ENCODE measurements at regions not wholly inside any gene's neighbourhood (a gene's known extent, or its start where the extent isn't known, plus 50 kb on each side); places are given as distances from the start of the nearest gene placed in this dataset.
"Not testable (repeated sequence)": the region's sequence is repeated elsewhere in the genome, so short reads cannot be mapped to it uniquely, and the experiment has no call there.

- not testable (repeated sequence) for H3K4me1 ChIP-seq (ENCODE audit: control insufficient read depth in 3 of 3, insufficient read depth in 3 of 3, low read length in 3 of 3); H3K4me3 ChIP-seq (ENCODE audit: low read length in 3 of 3); H3K27ac ChIP-seq (ENCODE audit: low read depth, low read length); H3K36me3 ChIP-seq (ENCODE audit: control insufficient read depth in 3 of 3, insufficient read depth in 3 of 3, low read length in 3 of 3); H3K9me3 ChIP-seq (ENCODE audit: control insufficient read depth in 3 of 3, low read length in 3 of 3); H3K9ac ChIP-seq (ENCODE audit: low read depth in 1 of 3, low read length in 3 of 3); H3K27me3 ChIP-seq (ENCODE audit: control insufficient read depth in 3 of 3, insufficient read depth in 3 of 3, low read length in 3 of 3)
These were observed 96.6 kb upstream of the AKAP13 start for GRCh38 chr15:85283815-85284214.

- Histone ChIP-seq H3K27ac (ENCODE audit: low read depth, low read length) (no peak overlapping the region), H3K9ac (ENCODE audit: low read depth in 1 of 3, low read length in 3 of 3) (no peak overlapping the region), H3K36me3 (ENCODE audit: control insufficient read depth in 3 of 3, insufficient read depth in 3 of 3, low read length in 3 of 3) (no peaks in the 10 kb centered on the region), H3K9me3 (ENCODE audit: control insufficient read depth in 3 of 3, low read length in 3 of 3) (no peaks in the 10 kb centered on the region), H3K4me1 (ENCODE audit: control insufficient read depth in 3 of 3, insufficient read depth in 3 of 3, low read length in 3 of 3) (peaks cover 0 to 2% (median 0%) of the 10 kb centered on the region in 3 donors), H3K27me3 (ENCODE audit: control insufficient read depth in 3 of 3, insufficient read depth in 3 of 3, low read length in 3 of 3) (no peaks in the 10 kb centered on the region), H3K4me3 (ENCODE audit: low read length in 3 of 3) (no peak overlapping the region)
These were observed 95.9 kb upstream of the AKAP13 start for GRCh38 chr15:85284497-85284896.

- H3K4me3 ChIP-seq (ENCODE audit: low read length in 3 of 3), result no peak overlapping the region
- peaks cover 0 to 3% (median 0%) of the 10 kb centered on the region in 3 donors for H3K4me1 ChIP-seq (ENCODE audit: control insufficient read depth in 3 of 3, insufficient read depth in 3 of 3, low read length in 3 of 3)
- no peak overlapping the region for H3K9ac ChIP-seq (ENCODE audit: low read depth in 1 of 3, low read length in 3 of 3)
- no peaks in the 10 kb centered on the region for H3K27me3 ChIP-seq (ENCODE audit: control insufficient read depth in 3 of 3, insufficient read depth in 3 of 3, low read length in 3 of 3)
- no peaks in the 10 kb centered on the region for H3K36me3 ChIP-seq (ENCODE audit: control insufficient read depth in 3 of 3, insufficient read depth in 3 of 3, low read length in 3 of 3)
- no peak overlapping the region for H3K27ac ChIP-seq (ENCODE audit: low read depth, low read length)
- H3K9me3 ChIP-seq (ENCODE audit: control insufficient read depth in 3 of 3, low read length in 3 of 3), result no peaks in the 10 kb centered on the region
These were observed 90.6 kb upstream of the AKAP13 start for GRCh38 chr15:85289677-85290365.

- not testable (repeated sequence) for H3K36me3 ChIP-seq (ENCODE audit: control insufficient read depth in 3 of 3, insufficient read depth in 3 of 3, low read length in 3 of 3); H3K9me3 ChIP-seq (ENCODE audit: control insufficient read depth in 3 of 3, low read length in 3 of 3); H3K27ac ChIP-seq (ENCODE audit: low read depth, low read length); H3K27me3 ChIP-seq (ENCODE audit: control insufficient read depth in 3 of 3, insufficient read depth in 3 of 3, low read length in 3 of 3); H3K4me1 ChIP-seq (ENCODE audit: control insufficient read depth in 3 of 3, insufficient read depth in 3 of 3, low read length in 3 of 3); H3K9ac ChIP-seq (ENCODE audit: low read depth in 1 of 3, low read length in 3 of 3); H3K4me3 ChIP-seq (ENCODE audit: low read length in 3 of 3)
These were observed 87.8 kb upstream of the AKAP13 start for GRCh38 chr15:85292583-85292982.

- Histone ChIP-seq H3K27ac (ENCODE audit: low read depth, low read length) (no peak overlapping the region), H3K27me3 (ENCODE audit: control insufficient read depth in 3 of 3, insufficient read depth in 3 of 3, low read length in 3 of 3) (no peaks in the 10 kb centered on the region), H3K4me3 (ENCODE audit: low read length in 3 of 3) (peak overlapping the region; percentile 58 to 76 (median 67)), H3K4me1 (ENCODE audit: control insufficient read depth in 3 of 3, insufficient read depth in 3 of 3, low read length in 3 of 3) (peaks cover 0 to 2% (median 0%) of the 10 kb centered on the region in 3 donors), H3K9me3 (ENCODE audit: control insufficient read depth in 3 of 3, low read length in 3 of 3) (no peaks in the 10 kb centered on the region), H3K36me3 (ENCODE audit: control insufficient read depth in 3 of 3, insufficient read depth in 3 of 3, low read length in 3 of 3) (no peaks in the 10 kb centered on the region), H3K9ac (ENCODE audit: low read depth in 1 of 3, low read length in 3 of 3) (peak overlapping the region; percentile 39 to 75 (median 69))
These were observed 83.6 kb upstream of the AKAP13 start for GRCh38 chr15:85296615-85297402.

GRCh38 chr15:85297537-85297936 lies 82.9 kb upstream of the AKAP13 start:
- Histone ChIP-seq H3K36me3 (ENCODE audit: control insufficient read depth in 3 of 3, insufficient read depth in 3 of 3, low read length in 3 of 3) (no peaks in the 10 kb centered on the region), H3K9me3 (ENCODE audit: control insufficient read depth in 3 of 3, low read length in 3 of 3) (no peaks in the 10 kb centered on the region), H3K4me1 (ENCODE audit: control insufficient read depth in 3 of 3, insufficient read depth in 3 of 3, low read length in 3 of 3) (peaks cover 0 to 2% (median 0%) of the 10 kb centered on the region in 3 donors), H3K4me3 (ENCODE audit: low read length in 3 of 3) (no peak overlapping the region), H3K9ac (ENCODE audit: low read depth in 1 of 3, low read length in 3 of 3) (no peak overlapping the region), H3K27ac (ENCODE audit: low read depth, low read length) (no peak overlapping the region), H3K27me3 (ENCODE audit: control insufficient read depth in 3 of 3, insufficient read depth in 3 of 3, low read length in 3 of 3) (no peaks in the 10 kb centered on the region)

- Histone ChIP-seq H3K27ac (ENCODE audit: low read depth, low read length) (no peak overlapping the region), H3K27me3 (ENCODE audit: control insufficient read depth in 3 of 3, insufficient read depth in 3 of 3, low read length in 3 of 3) (no peaks in the 10 kb centered on the region), H3K4me3 (ENCODE audit: low read length in 3 of 3) (no peak overlapping the region), H3K9me3 (ENCODE audit: control insufficient read depth in 3 of 3, low read length in 3 of 3) (no peaks in the 10 kb centered on the region), H3K36me3 (ENCODE audit: control insufficient read depth in 3 of 3, insufficient read depth in 3 of 3, low read length in 3 of 3) (no peaks in the 10 kb centered on the region), H3K9ac (ENCODE audit: low read depth in 1 of 3, low read length in 3 of 3) (no peak overlapping the region), H3K4me1 (ENCODE audit: control insufficient read depth in 3 of 3, insufficient read depth in 3 of 3, low read length in 3 of 3) (peaks cover 0 to 2% (median 0%) of the 10 kb centered on the region in 3 donors)
These were observed 82.0 kb upstream of the AKAP13 start for GRCh38 chr15:85298366-85298765.

GRCh38 chr15:85298941-85299340 lies 81.5 kb upstream of the AKAP13 start:
- H3K27ac ChIP-seq (ENCODE audit: low read depth, low read length), result no peak overlapping the region
- no peaks in the 10 kb centered on the region for H3K36me3 ChIP-seq (ENCODE audit: control insufficient read depth in 3 of 3, insufficient read depth in 3 of 3, low read length in 3 of 3)
- H3K9ac ChIP-seq (ENCODE audit: low read depth in 1 of 3, low read length in 3 of 3), result no peak overlapping the region
- no peaks in the 10 kb centered on the region for H3K9me3 ChIP-seq (ENCODE audit: control insufficient read depth in 3 of 3, low read length in 3 of 3)
- H3K4me1 ChIP-seq (ENCODE audit: control insufficient read depth in 3 of 3, insufficient read depth in 3 of 3, low read length in 3 of 3), result peaks cover 0 to 2% (median 0%) of the 10 kb centered on the region in 3 donors
- H3K4me3 ChIP-seq (ENCODE audit: low read length in 3 of 3), result no peak overlapping the region
- no peaks in the 10 kb centered on the region for H3K27me3 ChIP-seq (ENCODE audit: control insufficient read depth in 3 of 3, insufficient read depth in 3 of 3, low read length in 3 of 3)

- Histone ChIP-seq H3K4me3 (ENCODE audit: low read length in 3 of 3) (no peak overlapping the region), H3K27ac (ENCODE audit: low read depth, low read length) (no peak overlapping the region), H3K36me3 (ENCODE audit: control insufficient read depth in 3 of 3, insufficient read depth in 3 of 3, low read length in 3 of 3) (no peaks in the 10 kb centered on the region), H3K9ac (ENCODE audit: low read depth in 1 of 3, low read length in 3 of 3) (no peak overlapping the region), H3K27me3 (ENCODE audit: control insufficient read depth in 3 of 3, insufficient read depth in 3 of 3, low read length in 3 of 3) (no peaks in the 10 kb centered on the region), H3K4me1 (ENCODE audit: control insufficient read depth in 3 of 3, insufficient read depth in 3 of 3, low read length in 3 of 3) (no peaks in the 10 kb centered on the region), H3K9me3 (ENCODE audit: control insufficient read depth in 3 of 3, low read length in 3 of 3) (no peaks in the 10 kb centered on the region)
These were observed 78.1 kb upstream of the AKAP13 start for GRCh38 chr15:85302271-85302670.

GRCh38 chr15:85305050-85305449 lies 75.4 kb upstream of the AKAP13 start:
- Histone ChIP-seq H3K36me3 (ENCODE audit: control insufficient read depth in 3 of 3, insufficient read depth in 3 of 3, low read length in 3 of 3) (no peaks in the 10 kb centered on the region), H3K9ac (ENCODE audit: low read depth in 1 of 3, low read length in 3 of 3) (no peak overlapping the region), H3K4me3 (ENCODE audit: low read length in 3 of 3) (no peak overlapping the region), H3K27me3 (ENCODE audit: control insufficient read depth in 3 of 3, insufficient read depth in 3 of 3, low read length in 3 of 3) (peaks cover 0 to 4% (median 0%) of the 10 kb centered on the region in 3 donors), H3K27ac (ENCODE audit: low read depth, low read length) (no peak overlapping the region), H3K9me3 (ENCODE audit: control insufficient read depth in 3 of 3, low read length in 3 of 3) (no peaks in the 10 kb centered on the region), H3K4me1 (ENCODE audit: control insufficient read depth in 3 of 3, insufficient read depth in 3 of 3, low read length in 3 of 3) (no peaks in the 10 kb centered on the region)
